GM18511 (cell line): ENCODE measurements at regions not wholly inside any gene's neighbourhood (a gene's known extent, or its start where the extent isn't known, plus 50 kb on each side); places are given as distances from the start of the nearest gene placed in this dataset.
"Not testable (repeated sequence)": the region's sequence is repeated elsewhere in the genome, so short reads cannot be mapped to it uniquely, and the experiment has no call there.

Experiments
- ATAC-seq: cut with Tn5 transposase; IDR thresholded peaks from one replicate; pipeline ENCODE4 v1.9.1; 2021; ENCODE audit warnings: mild to moderate bottlenecking, moderate library complexity; ENCODE audit not compliant: unreplicated experiment

GRCh38 chr3:64438812-64439211 is 213.5 kb upstream of the PRICKLE2 start:
- no peak for ATAC-seq

GRCh38 chr3:64438066-64438465 is 212.8 kb upstream of the PRICKLE2 start:
- no peak for ATAC-seq

- no peak for ATAC-seq
Measured at GRCh38 chr3:64437131-64437530, 211.9 kb upstream of the PRICKLE2 start.

GRCh38 chr3:64435023-64435422 is 209.8 kb upstream of the PRICKLE2 start:
- not testable (repeated sequence) for ATAC-seq

DNA sequence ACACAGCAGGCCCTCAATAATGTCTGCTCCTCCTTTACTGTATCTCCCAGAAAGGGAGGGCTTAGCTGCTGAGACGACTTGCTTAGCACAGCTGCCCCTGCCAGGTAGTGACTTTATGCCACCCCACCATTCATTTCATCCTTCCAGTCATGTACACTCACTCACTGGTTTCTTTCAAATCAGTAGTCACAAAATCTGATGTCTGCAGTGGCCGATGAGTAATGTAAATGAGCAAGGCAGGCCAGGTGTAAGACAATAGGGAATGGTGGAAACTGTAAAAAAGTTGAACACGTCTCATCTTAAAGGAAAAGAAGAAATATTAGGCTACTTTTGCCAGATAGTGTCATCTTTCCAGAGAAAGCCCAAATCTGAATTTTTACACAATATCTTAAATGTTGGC is 207.6 kb upstream of the PRICKLE2 start:
- no peak for ATAC-seq

GRCh38 chr3:64431526-64432091 is 206.3 kb upstream of the PRICKLE2 start:
- ATAC-seq: no peak

DNA sequence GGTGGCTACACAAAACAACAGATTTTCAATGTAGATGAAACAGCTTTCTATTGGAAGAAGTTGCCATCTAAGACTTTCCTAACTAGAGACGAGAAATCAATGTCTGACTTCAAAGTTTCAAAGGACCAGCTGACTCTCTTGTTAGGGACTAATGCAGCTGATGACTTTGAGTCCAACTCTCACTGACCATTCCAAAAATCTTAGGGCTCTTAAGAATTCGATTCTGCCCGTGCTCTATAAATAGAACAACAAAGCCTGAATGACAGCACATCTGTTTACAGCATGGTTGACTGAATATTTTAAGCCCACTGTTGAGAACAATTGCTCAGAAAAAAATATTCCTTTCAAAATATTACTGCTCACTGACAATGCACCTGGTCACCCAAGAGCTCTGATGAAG is 202.4 kb upstream of the PRICKLE2 start:
- no peak for ATAC-seq

DNA sequence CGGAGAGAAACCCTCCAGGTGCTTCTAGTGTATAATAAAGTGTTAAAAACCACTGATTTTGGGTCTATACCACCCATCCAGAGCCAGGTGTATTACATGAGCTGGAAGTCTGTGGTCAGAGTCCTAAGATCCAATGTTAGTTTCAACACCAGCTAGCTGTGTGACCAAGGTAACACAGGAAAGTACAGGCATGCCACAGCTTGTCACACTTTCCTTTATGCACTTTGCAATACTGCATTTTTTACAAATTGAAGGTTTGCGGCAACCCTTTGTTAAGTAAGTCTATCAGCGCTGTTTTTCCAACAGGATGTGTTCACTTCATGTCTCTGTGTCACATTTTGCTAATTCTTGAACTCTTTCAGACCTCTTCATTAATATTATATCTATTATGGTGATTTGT is 201.3 kb upstream of the PRICKLE2 start:
- no peak for ATAC-seq

- no peak for ATAC-seq
Measured at GRCh38 chr3:64422932-64423331, 197.7 kb upstream of the PRICKLE2 start.

GRCh38 chr3:64422192-64422591 is 196.9 kb upstream of the PRICKLE2 start:
- ATAC-seq: no peak

DNA sequence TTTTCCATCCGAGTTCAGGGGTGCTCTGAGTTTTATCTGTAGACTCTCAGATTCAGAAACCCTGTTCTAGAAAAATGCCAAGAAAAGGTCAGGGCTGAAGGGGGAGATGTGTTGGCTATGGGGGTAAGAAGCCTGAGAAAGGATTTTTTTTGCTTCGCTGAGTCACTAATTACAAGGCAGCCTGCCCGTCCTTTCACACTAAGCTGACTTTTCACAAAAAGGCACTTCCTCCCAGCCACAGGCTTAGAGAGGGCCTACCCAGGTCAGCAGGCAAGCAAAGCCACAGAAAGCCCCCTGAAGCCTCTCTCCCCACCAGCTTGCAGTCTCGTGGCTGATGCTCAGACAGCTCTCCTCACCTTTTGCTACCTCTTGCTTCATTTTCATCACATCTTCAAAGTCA is 192.6 kb upstream of the PRICKLE2 start:
- peak; percentile 50 for ATAC-seq

- no peak for ATAC-seq
Measured at GRCh38 chr3:64414043-64414442, 188.8 kb upstream of the PRICKLE2 start.

DNA sequence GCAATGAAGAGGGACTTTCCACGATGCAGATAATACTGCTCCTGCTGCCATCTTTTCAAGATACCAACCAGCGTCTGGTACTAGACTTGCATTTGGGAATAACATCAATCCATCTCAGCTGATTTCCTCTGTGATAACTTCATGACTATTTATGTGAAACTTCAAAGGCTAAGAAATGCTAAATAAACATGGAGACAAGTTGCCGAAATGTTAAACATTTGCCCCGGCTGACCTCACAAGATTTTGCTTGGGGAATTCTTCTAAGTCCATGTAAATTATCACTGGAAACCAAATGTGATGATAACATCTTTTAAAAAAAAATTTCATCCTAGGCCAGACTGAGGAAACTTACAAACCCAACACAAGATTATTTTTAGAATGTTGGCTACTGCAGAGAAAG is 185.8 kb upstream of the PRICKLE2 start:
- ATAC-seq: no peak

DNA sequence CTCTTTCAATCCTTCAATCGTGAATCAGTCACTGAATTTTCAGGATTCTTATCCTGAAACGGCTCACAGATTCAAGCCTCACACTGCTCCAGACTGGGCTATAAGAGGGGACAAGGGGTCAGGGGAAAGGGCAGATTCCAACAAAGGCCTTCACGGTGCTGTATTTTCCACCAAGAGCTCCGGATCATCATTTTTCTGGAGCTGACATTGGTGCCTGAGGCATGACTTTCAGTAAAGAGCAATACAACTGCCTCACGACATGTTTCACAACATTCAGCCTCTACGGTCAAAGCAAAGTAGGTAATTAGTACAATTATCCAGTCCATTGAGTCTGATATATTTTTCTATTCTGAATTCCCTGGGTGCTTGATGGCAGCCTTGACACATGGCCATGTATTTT is 185.0 kb upstream of the PRICKLE2 start:
- no peak for ATAC-seq

DNA sequence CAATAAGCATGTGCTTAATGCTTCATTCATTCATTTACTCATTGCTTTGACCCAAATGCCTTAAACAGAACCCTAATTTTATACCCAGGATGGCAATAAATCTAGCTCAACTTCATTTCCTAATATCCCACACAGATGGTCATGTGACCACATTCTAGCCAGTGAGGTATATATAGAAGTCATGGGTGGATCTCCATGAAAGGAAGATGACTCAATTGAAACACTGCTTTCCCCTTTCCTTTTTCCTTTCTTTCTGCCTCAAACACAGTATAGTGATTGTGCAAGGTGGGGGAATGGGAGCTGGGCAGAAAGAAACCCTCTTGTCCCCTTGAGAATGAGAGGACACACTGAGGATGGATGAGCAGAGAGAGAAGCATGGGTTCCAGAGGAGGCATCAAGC is 183.5 kb upstream of the PRICKLE2 start:
- no peak for ATAC-seq

- no peak for ATAC-seq
Measured at GRCh38 chr3:64406271-64406670, 181.0 kb upstream of the PRICKLE2 start.

DNA sequence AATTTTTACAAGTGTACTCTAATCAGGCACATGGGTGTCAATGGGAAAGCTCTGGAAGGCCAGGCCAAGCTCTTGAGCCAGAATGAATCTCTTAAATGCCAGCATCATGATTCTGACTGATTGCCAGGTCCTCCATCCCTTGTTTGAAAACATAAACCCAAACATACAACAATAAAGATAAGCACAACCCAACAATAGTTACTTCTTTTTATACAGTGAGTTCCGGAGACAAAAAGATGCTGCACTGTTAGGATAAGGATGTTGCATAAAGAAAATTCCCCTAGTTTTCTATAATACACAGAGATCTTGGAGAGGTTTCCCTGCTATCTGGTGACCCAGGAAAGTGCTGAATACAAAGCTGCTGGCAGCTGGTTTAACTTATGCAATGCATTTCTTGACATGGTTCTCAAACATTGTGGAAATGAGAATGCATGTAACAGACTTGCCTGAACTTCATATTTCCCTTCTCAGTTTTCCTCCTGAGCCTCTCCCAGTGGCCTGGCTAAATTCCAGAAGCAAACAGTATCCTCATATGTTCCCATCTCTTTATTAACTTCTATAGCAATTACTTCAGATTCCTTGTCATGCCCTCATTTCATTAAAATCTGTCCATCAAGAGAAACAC is 180.1 kb upstream of the PRICKLE2 start:
- ATAC-seq: no peak

GRCh38 chr3:64400706-64401105 is 175.4 kb upstream of the PRICKLE2 start:
- ATAC-seq: no peak

DNA sequence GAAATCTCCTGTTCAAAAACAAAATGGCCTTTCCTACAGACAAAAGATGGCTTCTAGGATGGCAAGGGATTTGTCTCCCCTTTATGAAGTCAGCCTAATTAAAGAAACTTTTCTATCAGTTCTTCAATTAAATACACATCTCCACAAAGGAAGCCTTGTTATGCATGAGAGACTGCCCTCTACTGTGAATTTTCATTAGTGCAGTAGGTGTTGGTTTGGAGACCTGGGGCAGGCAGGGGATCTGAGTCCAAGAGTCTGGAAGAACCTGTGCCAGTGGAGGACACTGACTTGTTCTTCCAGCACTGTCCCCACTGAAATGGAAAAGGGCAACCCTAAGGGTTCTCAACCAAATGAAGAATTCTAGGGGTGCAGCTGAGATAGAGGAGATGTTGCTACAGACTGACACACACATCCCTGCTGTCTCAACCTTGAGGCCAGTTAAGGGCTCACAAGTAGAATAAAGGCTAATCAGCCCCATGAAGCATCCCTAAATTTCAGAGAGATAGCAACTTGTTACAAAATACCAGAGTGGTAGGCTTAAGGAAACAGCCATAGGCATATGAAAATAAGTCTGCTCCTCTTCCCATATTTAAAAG is 174.0 kb upstream of the PRICKLE2 start:
- ATAC-seq: peak; percentile 61

- ATAC-seq: no peak
Measured at GRCh38 chr3:64398476-64398875, 173.2 kb upstream of the PRICKLE2 start.

DNA sequence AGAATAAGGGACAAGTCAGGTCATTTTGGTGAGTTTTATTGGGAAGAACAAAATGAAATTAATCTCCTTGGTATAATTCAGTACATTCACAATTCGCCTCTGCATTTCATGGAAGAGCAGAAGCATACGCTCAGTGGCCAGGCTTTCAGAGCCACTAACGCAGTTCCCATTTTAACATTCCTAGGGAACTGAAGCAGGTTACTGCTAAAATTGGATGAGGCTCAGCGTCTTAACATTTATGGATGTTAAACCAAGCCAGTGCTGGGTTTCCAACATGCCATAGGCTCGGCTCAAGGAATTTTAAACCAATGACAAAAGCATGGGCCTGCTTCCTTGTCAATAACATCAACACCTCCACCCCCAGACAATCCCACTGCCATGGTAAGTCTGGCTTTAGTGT is 172.7 kb upstream of the PRICKLE2 start:
- ATAC-seq: no peak

- no peak for ATAC-seq
Measured at GRCh38 chr3:64397573-64397972, 172.3 kb upstream of the PRICKLE2 start.

- ATAC-seq: no peak
Measured at GRCh38 chr3:64395490-64395889, 170.2 kb upstream of the PRICKLE2 start.
